ENCODE measurements at regions not wholly inside any gene's neighbourhood (a gene's known extent, or its start where the extent isn't known, plus 50 kb on each side); places are given as distances from the start of the nearest gene placed in this dataset.

GRCh38 chr2:22929998-22930397, 455.0 kb upstream of the KLHL29 start:
- Mint-ChIP-seq H3K4me1 (no peaks in the 10 kb centered on the region), H3K27ac (no peak overlapping the region), H3K9me3 (peaks cover 10 to 15% of the 10 kb centered on the region in 2 donors), H3K27me3 (ENCODE audit: low read depth in 2 of 2) (no peaks in the 10 kb centered on the region), H3K4me3 (no peak overlapping the region), H3K36me3 (peaks cover 8% of the 10 kb centered on the region)
- 80% methylated on average over 1 of the region's 1 CpG for WGBS (ENCODE audit: insufficient coverage)
- Histone ChIP-seq H3K27ac (ENCODE audit: low read length) (no peak overlapping the region), H3K4me1 (ENCODE audit: control insufficient read depth, insufficient read depth, low read length) (no peaks in the 10 kb centered on the region), H3K9me3 (ENCODE audit: control insufficient read depth, insufficient read depth, low read length) (peaks cover 7% of the 10 kb centered on the region), H3K36me3 (ENCODE audit: control insufficient read depth, insufficient read depth, low read length) (no peaks in the 10 kb centered on the region), H3K27me3 (ENCODE audit: control insufficient read depth, insufficient read depth, low read length) (no peaks in the 10 kb centered on the region), H3K4me3 (ENCODE audit: low read length) (no peak overlapping the region)
- ATAC-seq (no peak), DNase-seq (no peak)
- intact Hi-C loops (cut with micrococcal nuclease) = no loop called here
- TF ChIP-seq, protein P1, sequence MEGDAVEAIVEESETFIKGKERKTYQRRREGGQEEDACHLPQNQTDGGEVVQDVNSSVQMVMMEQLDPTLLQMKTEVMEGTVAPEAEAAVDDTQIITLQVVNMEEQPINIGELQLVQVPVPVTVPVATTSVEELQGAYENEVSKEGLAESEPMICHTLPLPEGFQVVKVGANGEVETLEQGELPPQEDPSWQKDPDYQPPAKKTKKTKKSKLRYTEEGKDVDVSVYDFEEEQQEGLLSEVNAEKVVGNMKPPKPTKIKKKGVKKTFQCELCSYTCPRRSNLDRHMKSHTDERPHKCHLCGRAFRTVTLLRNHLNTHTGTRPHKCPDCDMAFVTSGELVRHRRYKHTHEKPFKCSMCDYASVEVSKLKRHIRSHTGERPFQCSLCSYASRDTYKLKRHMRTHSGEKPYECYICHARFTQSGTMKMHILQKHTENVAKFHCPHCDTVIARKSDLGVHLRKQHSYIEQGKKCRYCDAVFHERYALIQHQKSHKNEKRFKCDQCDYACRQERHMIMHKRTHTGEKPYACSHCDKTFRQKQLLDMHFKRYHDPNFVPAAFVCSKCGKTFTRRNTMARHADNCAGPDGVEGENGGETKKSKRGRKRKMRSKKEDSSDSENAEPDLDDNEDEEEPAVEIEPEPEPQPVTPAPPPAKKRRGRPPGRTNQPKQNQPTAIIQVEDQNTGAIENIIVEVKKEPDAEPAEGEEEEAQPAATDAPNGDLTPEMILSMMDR (IDR thresholded peaks at IDR 0.05) = no peak

DNA sequence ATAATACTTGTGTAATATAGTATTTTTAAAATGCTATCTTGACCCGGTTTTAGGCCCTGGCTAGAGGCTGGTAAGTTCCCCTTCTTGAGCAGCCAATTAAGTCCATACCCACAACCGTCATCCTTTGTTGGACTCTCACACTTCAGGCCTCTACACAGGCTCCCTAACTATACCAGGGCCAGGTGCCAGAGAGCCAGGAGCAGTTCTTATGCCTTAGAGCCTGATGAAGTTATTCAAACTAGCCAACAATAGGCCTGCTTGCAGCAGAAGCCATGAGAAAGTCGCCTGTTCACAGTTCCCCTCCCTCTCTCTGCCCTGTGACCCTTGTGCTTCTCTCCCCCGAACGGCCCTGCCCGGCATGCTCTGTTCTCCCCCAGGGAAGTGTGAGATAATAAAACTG, 454.2 kb upstream of the KLHL29 start:
- Histone ChIP-seq H3K4me1 (ENCODE audit: control insufficient read depth, insufficient read depth, low read length) (no peaks in the 10 kb centered on the region), H3K36me3 (ENCODE audit: control insufficient read depth, insufficient read depth, low read length) (no peaks in the 10 kb centered on the region), H3K4me3 (ENCODE audit: low read length) (no peak overlapping the region), H3K27me3 (ENCODE audit: control insufficient read depth, insufficient read depth, low read length) (no peaks in the 10 kb centered on the region), H3K9me3 (ENCODE audit: control insufficient read depth, insufficient read depth, low read length) (peaks cover 7% of the 10 kb centered on the region), H3K27ac (ENCODE audit: low read length) (no peak overlapping the region)
- no peaks in the 10 kb centered on the region for H3K27me3 Mint-ChIP-seq (ENCODE audit: low read depth in 2 of 2)
- TF ChIP-seq, protein P1 (IDR thresholded peaks at IDR 0.05) = no peak
- no peak overlapping the region for H3K4me3 Mint-ChIP-seq
- H3K9me3 Mint-ChIP-seq = peaks cover 5 to 14% of the 10 kb centered on the region in 2 donors
- DNase-seq (no peak), ATAC-seq (no peak)
- no peaks in the 10 kb centered on the region for H3K4me1 Mint-ChIP-seq
- intact Hi-C loops (cut with micrococcal nuclease) = no loop called here
- no peak overlapping the region for H3K27ac Mint-ChIP-seq
- WGBS (ENCODE audit: insufficient coverage) = 68% methylated on average over 3 of the region's 6 CpGs
- H3K36me3 Mint-ChIP-seq = peaks cover 8% of the 10 kb centered on the region

- no peak for ATAC-seq
Measured at GRCh38 chr2:22932288-22932687, 452.7 kb upstream of the KLHL29 start.

GRCh38 chr2:22934747-22935146, 450.2 kb upstream of the KLHL29 start:
- no peaks in the 10 kb centered on the region for H3K27me3 ChIP-seq (ENCODE audit: control insufficient read depth, insufficient read depth, low read length)
- no peak overlapping the region for H3K4me3 ChIP-seq (ENCODE audit: low read length)
- H3K27ac ChIP-seq (ENCODE audit: low read length) = no peak overlapping the region
- no peaks in the 10 kb centered on the region for H3K36me3 ChIP-seq (ENCODE audit: control insufficient read depth, insufficient read depth, low read length)
- H3K27me3 Mint-ChIP-seq (ENCODE audit: low read depth in 2 of 2) = no peaks in the 10 kb centered on the region
- 73% methylated on average over 1 of the region's 1 CpG for WGBS (ENCODE audit: insufficient coverage)
- H3K27ac Mint-ChIP-seq = no peak overlapping the region
- H3K36me3 Mint-ChIP-seq = peaks cover 8% of the 10 kb centered on the region
- no peaks in the 10 kb centered on the region for H3K4me1 ChIP-seq (ENCODE audit: control insufficient read depth, insufficient read depth, low read length)
- DNase-seq (no peak), ATAC-seq (no peak)
- TF ChIP-seq, protein P1 (IDR thresholded peaks at IDR 0.05) = no peak
- peaks cover 3% of the 10 kb centered on the region for H3K9me3 ChIP-seq (ENCODE audit: control insufficient read depth, insufficient read depth, low read length)
- no peaks in the 10 kb centered on the region for H3K4me1 Mint-ChIP-seq
- intact Hi-C loops (cut with micrococcal nuclease) = no loop called here
- H3K4me3 Mint-ChIP-seq = no peak overlapping the region
- H3K9me3 Mint-ChIP-seq = peaks cover 5 to 8% of the 10 kb centered on the region in 2 donors

More at GRCh38 chr2:22932288-22932687, 452.7 kb upstream of the KLHL29 start:
- Histone ChIP-seq H3K27ac (ENCODE audit: low read length) (no peak overlapping the region), H3K9me3 (ENCODE audit: control insufficient read depth, insufficient read depth, low read length) (peaks cover 7% of the 10 kb centered on the region), H3K4me3 (ENCODE audit: low read length) (no peak overlapping the region), H3K4me1 (ENCODE audit: control insufficient read depth, insufficient read depth, low read length) (no peaks in the 10 kb centered on the region), H3K36me3 (ENCODE audit: control insufficient read depth, insufficient read depth, low read length) (no peaks in the 10 kb centered on the region), H3K27me3 (ENCODE audit: control insufficient read depth, insufficient read depth, low read length) (no peaks in the 10 kb centered on the region)
- intact Hi-C loops (cut with micrococcal nuclease) = no loop called here
- peaks cover 5 to 11% of the 10 kb centered on the region in 2 donors for H3K9me3 Mint-ChIP-seq
- H3K4me3 Mint-ChIP-seq = no peak overlapping the region
- 78% methylated on average over 2 of the region's 3 CpGs for WGBS (ENCODE audit: insufficient coverage)
- H3K27me3 Mint-ChIP-seq (ENCODE audit: low read depth in 2 of 2) = no peaks in the 10 kb centered on the region
- no peak for DNase-seq
- no peaks in the 10 kb centered on the region for H3K4me1 Mint-ChIP-seq
- TF ChIP-seq, protein P1 (IDR thresholded peaks at IDR 0.05) = no peak
- no peak overlapping the region for H3K27ac Mint-ChIP-seq
- peaks cover 8% of the 10 kb centered on the region for H3K36me3 Mint-ChIP-seq
